Heart right ventricle (tissue), 16 donors: ENCODE measurements at regions not wholly inside any gene's neighbourhood (a gene's known extent, or its start where the extent isn't known, plus 50 kb on each side); places are given as distances from the start of the nearest gene placed in this dataset.

ENCODE experiments used
- ATAC-seq, 8 donors: fragments of 200-7000 bp; cut with Tn5 transposase; one replicate each; pipeline ENCODE4 v1.9.1; 2020; ENCODE audit warnings: mild to moderate bottlenecking in 8 of 8, moderate library complexity in 8 of 8, moderate number of reproducible peaks in 1 of 8
- DNase-seq, 2 donors: peaks; one replicate each; pipeline ENCODE4 v3.0.0-alpha.2; 2020
- H3K27ac ChIP-seq, 10 donors: fragments of 200-600 bp; sonication (generic) in 2 of 10; one replicate each; pipeline versions ENCODE4 v1.5.0 to v1.8.0; 2020 to 2022; ENCODE audit warnings: mild to moderate bottlenecking in 3 of 10
- H3K27me3 ChIP-seq, 7 donors: fragments of 200-600 bp; one replicate each; pipeline ENCODE4 v1.8.0; 2021 to 2022; ENCODE audit warnings: mild to moderate bottlenecking in 2 of 7
- H3K36me3 ChIP-seq, 9 donors: fragments of 200-600 bp; sonication (generic) in 1 of 9; one replicate each; pipeline versions ENCODE4 v1.5.0 to v1.8.0; 2020 to 2022; ENCODE audit warnings: mild to moderate bottlenecking in 2 of 9
- H3K4me1 ChIP-seq, 9 donors: fragments of 200-600 bp; sonication (generic) in 1 of 9; one replicate each; pipeline versions ENCODE4 v1.5.0 to v1.8.0; 2020 to 2022; ENCODE audit warnings: mild to moderate bottlenecking in 4 of 9
- H3K4me3 ChIP-seq, 10 donors: fragments of 200-600 bp; sonication (generic) in 2 of 10; one replicate each; pipeline versions ENCODE4 v1.5.0 to v1.8.0; 2020 to 2022; ENCODE audit warnings: mild to moderate bottlenecking in 7 of 10, moderate library complexity in 2 of 10
- H3K9me3 ChIP-seq, 11 donors: fragments of 200-600 bp in 10 of 11; sonication (generic) in 2 of 11; one replicate each; pipeline versions ENCODE4 v1.5.0 to v1.8.0; 2013 to 2022; ENCODE audit warnings: mild to moderate bottlenecking in 2 of 11, control low read depth in 1 of 11, moderate library complexity in 1 of 11
- CTCF ChIP-seq, 9 donors: fragments of 200-600 bp; sonication (generic) in 2 of 9; IDR thresholded peaks; one replicate each; pipeline versions ENCODE4 v1.5.0 to v1.8.0; 2021 to 2022; ENCODE audit warnings: antibody characterized with exemption in 9 of 9, mild to moderate bottlenecking in 5 of 9, moderate library complexity in 1 of 9
- WGBS, 2 donors: extraction: QIAGEN DNeasy Blood & Tissue Kit; methylation state at CpG; one replicate each; pipeline ENCODE4 v1.1.7; 2013; ENCODE audit warnings: inconsistent platforms in 1 of 2; 5-methylcytosine and 5-hydroxymethylcytosine counted together
- intact Hi-C, 10 donors: fragments of 100-400 bp; cut with DNase I; formaldehyde crosslinking; loops; one replicate each; pipeline versions ENCODE4 v1.11.1 to v1.14.2; 2022
- donor health status: Arrhythmogenic right ventricular cardiomyopathy.
- donor health status: ischemic (EF 13 %, LVEDD 7.1; RV severe dilation, severe dysfunction).
- donor health status: healthy with polysubstance abuse.
- donor health status: DM: no; HTN: yes; CAD: no.
- donor health status: DM: no; HTN: no; CAD: no.
- donor health status: ischemic (EF 25% LVEDD 6.9; RV normal size, moderate dysfunction).
- donor health status: ischemic (EF 25% LVEDD 5.7; RV mildly dilated, moderate dysfunction).
- donor health status: healthy.
- donor health status: DM: yes; HTN: yes; CAD: no.
- donor health status: Ischemic cardiomyopathy.
- donor health status: ischemic (EF 35%, LVEDD 5.7; RV mildly dilated, moderate dysfunction).
- donor health status: nonischemic (EF 11% LVEDD 7.7; RV severe dilation, severe dysfunction).
- donor health status: DM: yes; HTN: yes; CAD: no.
- donor health status: PGD.
- donor health status: ischemic (EF 29% LVEDD 5.4; RV normal size, mild dysfunction).
- donor health status: nonischemic (EF 23%, LVEDD 6.1; RV moderate dilation, normal function).

GRCh38 chr14:59087240-59087639 lies 101.2 kb upstream of the DAAM1 start:
- H3K27ac ChIP-seq: no peak overlapping the region
- WGBS, 2 donors: 91 to 95% methylated on average over 3 of the region's 3 CpGs
- no peak for ATAC-seq

GRCh38 chr14:59087711-59088110 lies 100.8 kb upstream of the DAAM1 start:
- no peak overlapping the region for H3K27ac ChIP-seq
- ATAC-seq (no peak), DNase-seq (no peak)
- H3K4me1 ChIP-seq: no peaks in the 10 kb centered on the region
- no peaks in the 10 kb centered on the region for H3K9me3 ChIP-seq
- H3K4me3 ChIP-seq: no peak overlapping the region
- TF ChIP-seq CTCF (IDR thresholded peaks at IDR 0.05): no peak
- WGBS, 2 donors: 91 to 100% methylated on average over 2 of the region's 2 CpGs
- intact Hi-C loops: no loop called here
- no peaks in the 10 kb centered on the region for H3K36me3 ChIP-seq
- H3K27me3 ChIP-seq: peaks cover 0 to 31% (median 8%) of the 10 kb centered on the region in 7 donors

More at GRCh38 chr14:59087240-59087639, 101.2 kb upstream of the DAAM1 start:
- Histone ChIP-seq H3K4me1 (no peaks in the 10 kb centered on the region), H3K27me3 (peaks cover 0 to 27% (median 5%) of the 10 kb centered on the region in 7 donors), H3K4me3 (no peak overlapping the region), H3K9me3 (no peaks in the 10 kb centered on the region), H3K36me3 (no peaks in the 10 kb centered on the region)
- intact Hi-C loops: no loop called here
- DNase-seq: no peak
- no peak for TF ChIP-seq CTCF (IDR thresholded peaks at IDR 0.05)

GRCh38 chr14:59090572-59090971 lies 97.9 kb upstream of the DAAM1 start:
- Histone ChIP-seq H3K9me3 (no peaks in the 10 kb centered on the region), H3K4me3 (no peak overlapping the region), H3K27ac (no peak overlapping the region), H3K36me3 (no peaks in the 10 kb centered on the region), H3K4me1 (no peaks in the 10 kb centered on the region), H3K27me3 (peaks cover 0 to 33% (median 9%) of the 10 kb centered on the region in 7 donors)
- ATAC-seq (no peak), DNase-seq (no peak)
- intact Hi-C loops: no loop called here
- WGBS, 2 donors: 69 to 74% methylated on average over 4 of the region's 4 CpGs
- TF ChIP-seq CTCF (IDR thresholded peaks at IDR 0.05): no peak

GRCh38 chr14:59091404-59091803 lies 97.1 kb upstream of the DAAM1 start:
- ATAC-seq: no peak
- 82 to 86% methylated on average over 4 of the region's 4 CpGs for WGBS, 2 donors
- H3K36me3 ChIP-seq: no peaks in the 10 kb centered on the region
- intact Hi-C loops: no loop called here
- no peak overlapping the region for H3K4me3 ChIP-seq
- DNase-seq: no peak
- no peak overlapping the region for H3K27ac ChIP-seq
- H3K4me1 ChIP-seq: no peaks in the 10 kb centered on the region
- H3K9me3 ChIP-seq: no peaks in the 10 kb centered on the region
- peaks cover 0 to 31% (median 9%) of the 10 kb centered on the region in 7 donors for H3K27me3 ChIP-seq
- TF ChIP-seq CTCF (IDR thresholded peaks at IDR 0.05): no peak
